ENCODE measurements at regions not wholly inside any gene's neighbourhood (a gene's known extent, or its start where the extent isn't known, plus 50 kb on each side); places are given as distances from the start of the nearest gene placed in this dataset.

- Histone ChIP-seq H3K9me3 (ENCODE audit: insufficient read depth, low read length) (no peaks in the 10 kb centered on the region), H3K9ac (ENCODE audit: low read length) (no peak overlapping the region), H3K36me3 (ENCODE audit: low read length) (no peaks in the 10 kb centered on the region), H3F3A (ENCODE audit: insufficient read depth) (no peaks in the 10 kb centered on the region), H3K79me2 (ENCODE audit: insufficient read depth, low read length) (no peaks in the 10 kb centered on the region), H3K4me2 (ENCODE audit: low read depth, low read length, poor library complexity, severe bottlenecking) (no peak overlapping the region), H3K27me3 (ENCODE audit: low read length) (no peaks in the 10 kb centered on the region), H3K4me3 (ENCODE audit: insufficient read depth, low read length, poor library complexity, severe bottlenecking) (no peak overlapping the region), H4K20me1 (ENCODE audit: low read depth, low read length) (no peaks in the 10 kb centered on the region), H2AFZ (ENCODE audit: low read depth, low read length, severe bottlenecking) (no peak overlapping the region), H3K27ac (ENCODE audit: low read depth, low read length) (no peak overlapping the region), H3K9me2 (replicated peaks; ENCODE audit: insufficient read depth, low read length) (no peaks in the 10 kb centered on the region)
- TF ChIP-seq CTCF (IDR thresholded peaks at IDR 0.05; ENCODE audit: insufficient read depth, low read length, poor library complexity, severe bottlenecking) (no peak), EZH2phosphoT487 (conservative IDR thresholded peaks at IDR 0.05; ENCODE audit: low read length) (no peak)
These were observed 273.2 kb downstream of the MFSD1 start for GRCh38 chr3:159074756-159075701.

- H3K79me2 ChIP-seq (ENCODE audit: insufficient read depth, low read length): no peaks in the 10 kb centered on the region
- no peak overlapping the region for H2AFZ ChIP-seq (ENCODE audit: low read depth, low read length, severe bottlenecking)
- H3K9me2 ChIP-seq (replicated peaks; ENCODE audit: insufficient read depth, low read length): no peaks in the 10 kb centered on the region
- no peaks in the 10 kb centered on the region for H3K36me3 ChIP-seq (ENCODE audit: low read length)
- H3F3A ChIP-seq (ENCODE audit: insufficient read depth): no peaks in the 10 kb centered on the region
- no peak overlapping the region for H3K9ac ChIP-seq (ENCODE audit: low read length)
- no peak overlapping the region for H3K4me3 ChIP-seq (ENCODE audit: insufficient read depth, low read length, poor library complexity, severe bottlenecking)
- no peaks in the 10 kb centered on the region for H3K9me3 ChIP-seq (ENCODE audit: insufficient read depth, low read length)
- TF ChIP-seq CTCF (IDR thresholded peaks at IDR 0.05; ENCODE audit: insufficient read depth, low read length, poor library complexity, severe bottlenecking) (no peak), EZH2phosphoT487 (conservative IDR thresholded peaks at IDR 0.05; ENCODE audit: low read length) (no peak)
- no peaks in the 10 kb centered on the region for H4K20me1 ChIP-seq (ENCODE audit: low read depth, low read length)
- no peak overlapping the region for H3K27ac ChIP-seq (ENCODE audit: low read depth, low read length)
- H3K4me2 ChIP-seq (ENCODE audit: low read depth, low read length, poor library complexity, severe bottlenecking): no peak overlapping the region
- H3K27me3 ChIP-seq (ENCODE audit: low read length): no peaks in the 10 kb centered on the region
These were observed 276.0 kb downstream of the MFSD1 start for GRCh38 chr3:159077860-159078259.

GRCh38 chr3:159080256-159080655 lies 278.4 kb downstream of the MFSD1 start:
- H3F3A ChIP-seq (ENCODE audit: insufficient read depth): no peaks in the 10 kb centered on the region
- H3K9me3 ChIP-seq (ENCODE audit: insufficient read depth, low read length): no peaks in the 10 kb centered on the region
- H3K9me2 ChIP-seq (replicated peaks; ENCODE audit: insufficient read depth, low read length): no peaks in the 10 kb centered on the region
- no peak overlapping the region for H3K4me2 ChIP-seq (ENCODE audit: low read depth, low read length, poor library complexity, severe bottlenecking)
- no peaks in the 10 kb centered on the region for H4K20me1 ChIP-seq (ENCODE audit: low read depth, low read length)
- TF ChIP-seq EZH2phosphoT487 (conservative IDR thresholded peaks at IDR 0.05; ENCODE audit: low read length) (no peak), CTCF (IDR thresholded peaks at IDR 0.05; ENCODE audit: insufficient read depth, low read length, poor library complexity, severe bottlenecking) (no peak)
- H3K27me3 ChIP-seq (ENCODE audit: low read length): no peaks in the 10 kb centered on the region
- no peaks in the 10 kb centered on the region for H3K36me3 ChIP-seq (ENCODE audit: low read length)
- H3K79me2 ChIP-seq (ENCODE audit: insufficient read depth, low read length): no peaks in the 10 kb centered on the region
- no peak overlapping the region for H3K9ac ChIP-seq (ENCODE audit: low read length)
- H2AFZ ChIP-seq (ENCODE audit: low read depth, low read length, severe bottlenecking): no peak overlapping the region
- H3K4me3 ChIP-seq (ENCODE audit: insufficient read depth, low read length, poor library complexity, severe bottlenecking): no peak overlapping the region
- no peak overlapping the region for H3K27ac ChIP-seq (ENCODE audit: low read depth, low read length)

All from SU-DHL-6 (cell line).